ENCODE measurements at regions not wholly inside any gene's neighbourhood (a gene's known extent, or its start where the extent isn't known, plus 50 kb on each side); places are given as distances from the start of the nearest gene placed in this dataset.

- TF ChIP-seq KDM1A (IDR thresholded peaks at IDR 0.05; ENCODE audit: low read depth), result no peak
- TF ChIP-seq RAD21 (conservative IDR thresholded peaks at IDR 0.05 in 1 of 2, IDR thresholded peaks at IDR 0.05 in 1 of 2), result no peak
- no peak for TF ChIP-seq EP300 (IDR thresholded peaks at IDR 0.05)
- TF ChIP-seq REST (IDR thresholded peaks at IDR 0.05), result no peak
- no peak for TF ChIP-seq CTCF (IDR thresholded peaks at IDR 0.05)
- no peak for TF ChIP-seq POLR2A (IDR thresholded peaks at IDR 0.05; ENCODE audit: low read length)
- no peak for TF ChIP-seq CHD2 (IDR thresholded peaks at IDR 0.05; ENCODE audit: low read length, partially characterized antibody)
- no peak for TF ChIP-seq NFE2L2 (conservative IDR thresholded peaks at IDR 0.05; ENCODE audit: low read length)
- TF ChIP-seq MYC (IDR thresholded peaks at IDR 0.05; ENCODE audit: borderline replicate concordance, low read length), result no peak
- no peak for TF ChIP-seq ESRRA (IDR thresholded peaks at IDR 0.05; ENCODE audit: borderline replicate concordance, low read length)
- no peak for TF ChIP-seq CEBPB (IDR thresholded peaks at IDR 0.05)
- no peak for TF ChIP-seq PBX3 (IDR thresholded peaks at IDR 0.05)
- no peak for TF ChIP-seq PHF8 (IDR thresholded peaks at IDR 0.05; ENCODE audit: borderline replicate concordance, low read depth)
- TF ChIP-seq TP53 (CRISPR knock-in tag; IDR thresholded peaks at IDR 0.05), result no peak
Observed at GRCh38 chr16:25370541-25370940, 112.9 kb upstream of the ZKSCAN2 start.
